HG03565 (cell line): ENCODE measurements at regions not wholly inside any gene's neighbourhood (a gene's known extent, or its start where the extent isn't known, plus 50 kb on each side); places are given as distances from the start of the nearest gene placed in this dataset.
A peak's percentile ranks its signal among the peaks of the same experiment; 100 is the strongest.
"Not testable (repeated sequence)": the region's sequence is repeated elsewhere in the genome, so short reads cannot be mapped to it uniquely, and the experiment has no call there.

Experiments used
- ATAC-seq: cut with Tn5 transposase; IDR thresholded peaks from one replicate; pipeline ENCODE4 v1.9.1; 2021; ENCODE audit warnings: mild to moderate bottlenecking, moderate library complexity; ENCODE audit not compliant: unreplicated experiment

GRCh38 chr6:28794175-28795002, 129.4 kb downstream of the TRIM27 start:
- no peak for ATAC-seq

- ATAC-seq = not testable (repeated sequence)
These were observed 123.1 kb downstream of the TRIM27 start for GRCh38 chr6:28800647-28801046.

GRCh38 chr6:28802417-28803336, 121.1 kb downstream of the TRIM27 start:
- peak; percentile 59 for ATAC-seq

GRCh38 chr6:28803337-28803709, 120.5 kb downstream of the TRIM27 start:
- no peak for ATAC-seq

- no peak for ATAC-seq
These were observed 116.0 kb downstream of the TRIM27 start for GRCh38 chr6:28807682-28808280.

- no peak for ATAC-seq
These were observed 115.4 kb downstream of the TRIM27 start for GRCh38 chr6:28808383-28808782.

- no peak for ATAC-seq
These were observed 113.7 kb downstream of the TRIM27 start for GRCh38 chr6:28809947-28810658.

- no peak for ATAC-seq
These were observed 113.1 kb downstream of the TRIM27 start for GRCh38 chr6:28810659-28811053.

- ATAC-seq = no peak
These were observed 111.9 kb downstream of the TRIM27 start for GRCh38 chr6:28811873-28812272.

GRCh38 chr6:28812778-28813569, 110.8 kb downstream of the TRIM27 start:
- ATAC-seq = no peak

GRCh38 chr6:28814032-28814976, 109.5 kb downstream of the TRIM27 start:
- no peak for ATAC-seq

GRCh38 chr6:28816339-28816908, 107.4 kb downstream of the TRIM27 start:
- no peak for ATAC-seq

- ATAC-seq = no peak
These were observed 106.6 kb downstream of the TRIM27 start for GRCh38 chr6:28816909-28817807.

GRCh38 chr6:28817808-28818145, 106.0 kb downstream of the TRIM27 start:
- no peak for ATAC-seq

- no peak for ATAC-seq
These were observed 98.7 kb downstream of the TRIM27 start for GRCh38 chr6:28824793-28825731.

- ATAC-seq = no peak
These were observed 98.0 kb downstream of the TRIM27 start for GRCh38 chr6:28825732-28826293.
